ENCODE measurements at regions not wholly inside any gene's neighbourhood (a gene's known extent, or its start where the extent isn't known, plus 50 kb on each side); places are given as distances from the start of the nearest gene placed in this dataset.
"Not testable (repeated sequence)": the region's sequence is repeated elsewhere in the genome, so short reads cannot be mapped to it uniquely, and the experiment has no call there.

- DNase-seq (ENCODE audit: low read depth): no peak
Measured at GRCh38 chr3:95167748-95168147, 1104.9 kb downstream of the NSUN3 start.

GRCh38 chr3:95168526-95168925, 1105.7 kb downstream of the NSUN3 start:
- DNase-seq (ENCODE audit: low read depth): no peak

GRCh38 chr3:95172164-95172943, 1109.5 kb downstream of the NSUN3 start:
- DNase-seq (ENCODE audit: low read depth): no peak

- DNase-seq (ENCODE audit: low read depth): no peak
Measured at GRCh38 chr3:95177096-95177495, 1114.2 kb downstream of the NSUN3 start.

- no peak for DNase-seq (ENCODE audit: low read depth)
Measured at GRCh38 chr3:95184038-95184437, 1121.2 kb downstream of the NSUN3 start.

- DNase-seq (ENCODE audit: low read depth): no peak
Measured at GRCh38 chr3:95189348-95189747, 1126.5 kb downstream of the NSUN3 start.

- no peak for DNase-seq (ENCODE audit: low read depth)
Measured at GRCh38 chr3:95197661-95198060, 1134.8 kb downstream of the NSUN3 start.

GRCh38 chr3:95200384-95200783, 1137.5 kb downstream of the NSUN3 start:
- DNase-seq (ENCODE audit: low read depth): no peak

GRCh38 chr3:95210878-95211277, 1148.0 kb downstream of the NSUN3 start:
- no peak for DNase-seq (ENCODE audit: low read depth)

- no peak for DNase-seq (ENCODE audit: low read depth)
Measured at GRCh38 chr3:95212117-95212516, 1149.3 kb downstream of the NSUN3 start.

- no peak for DNase-seq (ENCODE audit: low read depth)
Measured at GRCh38 chr3:95215437-95215957, 1152.6 kb downstream of the NSUN3 start.

GRCh38 chr3:95217661-95218060, 1154.8 kb downstream of the NSUN3 start:
- no peak for DNase-seq (ENCODE audit: low read depth)

- no peak for DNase-seq (ENCODE audit: low read depth)
Measured at GRCh38 chr3:95218484-95218883, 1155.6 kb downstream of the NSUN3 start.

GRCh38 chr3:95226437-95226836, 1163.6 kb downstream of the NSUN3 start:
- no peak for DNase-seq (ENCODE audit: low read depth)

GRCh38 chr3:95227092-95227491, 1164.2 kb downstream of the NSUN3 start:
- no peak for DNase-seq (ENCODE audit: low read depth)

GRCh38 chr3:95228416-95228815, 1165.6 kb downstream of the NSUN3 start:
- DNase-seq (ENCODE audit: low read depth): no peak

- DNase-seq (ENCODE audit: low read depth): no peak
Measured at GRCh38 chr3:95235916-95236315, 1173.1 kb downstream of the NSUN3 start.

- DNase-seq (ENCODE audit: low read depth): no peak
Measured at GRCh38 chr3:95237783-95238182, 1174.9 kb downstream of the NSUN3 start.

GRCh38 chr3:95240395-95240794, 1177.5 kb downstream of the NSUN3 start:
- DNase-seq (ENCODE audit: low read depth): no peak

- DNase-seq (ENCODE audit: low read depth): not testable (repeated sequence)
Measured at GRCh38 chr3:95241256-95241655, 1178.4 kb downstream of the NSUN3 start.

GRCh38 chr3:95246413-95246812, 1183.6 kb downstream of the NSUN3 start:
- no peak for DNase-seq (ENCODE audit: low read depth)

- DNase-seq (ENCODE audit: low read depth): no peak
Measured at GRCh38 chr3:95254061-95254460, 1191.2 kb downstream of the NSUN3 start.

- DNase-seq (ENCODE audit: low read depth): no peak
Measured at GRCh38 chr3:95254758-95255157, 1191.9 kb downstream of the NSUN3 start.

GRCh38 chr3:95265129-95265528, 1202.3 kb downstream of the NSUN3 start:
- no peak for DNase-seq (ENCODE audit: low read depth)
